ENCODE measurements at regions not wholly inside any gene's neighbourhood (a gene's known extent, or its start where the extent isn't known, plus 50 kb on each side); places are given as distances from the start of the nearest gene placed in this dataset.

GRCh38 chr5:131107128-131107527 is 57.9 kb downstream of the HINT1 start:
- 88% methylated on average over 5 of the region's 5 CpGs; no CpG with 5 or more reads in 1 of the 2 experiments for WGBS, 2 experiments (ENCODE audit: extremely low coverage in 1 of 2, insufficient coverage in 1 of 2, insufficient read length in 1 of 2, insufficient replicate concordance in 2 of 2, low coverage in 1 of 2, low lambda C conversion rate in 2 of 2, missing lambda C conversion rate in 1 of 2)
- POLR2A ChIA-PET (ENCODE audit: partially characterized antibody), result no interaction called here
- no peak overlapping the region for H3K23ac ChIP-seq (ENCODE audit: insufficient read length)
- H2BK20ac ChIP-seq (ENCODE audit: low read length), result no peak overlapping the region
- no peak for FAIRE-seq
- no peak overlapping the region for H2AFZ ChIP-seq (ENCODE audit: low read length)
- no peaks in the 10 kb centered on the region for H3K27me3 ChIP-seq (replicated peaks in 1 of 4; ENCODE audit: control insufficient read depth in 3 of 4, extremely low read depth in 1 of 4, insufficient read depth in 3 of 4, low read length in 3 of 4)
- no peak overlapping the region for H3K18ac ChIP-seq (ENCODE audit: extremely low read depth, low read length)
- H2BK120ac ChIP-seq (replicated peaks; ENCODE audit: low read depth, low read length), result no peak overlapping the region
- H4K8ac ChIP-seq (ENCODE audit: extremely low read depth, insufficient read depth, low read length), result no peak overlapping the region
- H3K79me2 ChIP-seq (ENCODE audit: control insufficient read depth in 1 of 2, insufficient read depth in 2 of 2, low read length in 2 of 2), result no peaks in the 10 kb centered on the region
- no peak overlapping the region for H2BK5ac ChIP-seq (ENCODE audit: low read depth, low read length)
- H2AK5ac ChIP-seq (ENCODE audit: low read depth, low read length), result no peak overlapping the region
- no peak overlapping the region for H3K56ac ChIP-seq (replicated peaks; ENCODE audit: insufficient read length, low read depth, low read length)
- H4K5ac ChIP-seq (ENCODE audit: insufficient read length, low read depth, low read length), result no peak overlapping the region
- H3K27ac ChIP-seq (ENCODE audit: low read depth, low read length), result no peak overlapping the region
- H3K9ac ChIP-seq (replicated peaks in 1 of 4; ENCODE audit: extremely low read depth in 1 of 4, low read depth in 3 of 4, low read length in 3 of 4), result no peak overlapping the region
- TF ChIP-seq CREB1 (IDR thresholded peaks at IDR 0.05) (no peak), NANOG (IDR thresholded peaks at IDR 0.05; ENCODE audit: insufficient read depth, low read depth, low read length, poor library complexity, severe bottlenecking) (no peak), FOSL1 (IDR thresholded peaks at IDR 0.05; ENCODE audit: insufficient read depth, low read depth, low read length) (no peak)
- H3K14ac ChIP-seq (ENCODE audit: insufficient read length), result no peak overlapping the region
- no peak overlapping the region for H3K4ac ChIP-seq (replicated peaks; ENCODE audit: insufficient read length, low read depth, low read length)
- H3K4me2 ChIP-seq (ENCODE audit: insufficient read depth in 1 of 2, low read depth in 2 of 2, low read length in 2 of 2), result no peak overlapping the region
- H4K20me1 ChIP-seq (replicated peaks in 1 of 2; ENCODE audit: control insufficient read depth in 1 of 2, insufficient read depth in 2 of 2, low read length in 2 of 2), result no peaks in the 10 kb centered on the region
- H3K23me2 ChIP-seq (ENCODE audit: low read depth, low read length), result no peaks in the 10 kb centered on the region
- no peaks in the 10 kb centered on the region for H3K4me1 ChIP-seq (replicated peaks in 1 of 4; ENCODE audit: control insufficient read depth in 3 of 4, insufficient read depth in 4 of 4, low read length in 3 of 4)
- no peaks in the 10 kb centered on the region for H3K9me3 ChIP-seq (ENCODE audit: insufficient read depth in 2 of 2, low read depth in 1 of 2, low read length in 1 of 2)
- no peak overlapping the region for H4K91ac ChIP-seq (replicated peaks; ENCODE audit: insufficient read length, low read length)
- no peak overlapping the region for H2BK15ac ChIP-seq (ENCODE audit: low read length)
- H3K36me3 ChIP-seq (ENCODE audit: control insufficient read depth in 2 of 4, insufficient read depth in 4 of 4, low read length in 3 of 4), result no peaks in the 10 kb centered on the region
- H2BK12ac ChIP-seq (ENCODE audit: low read depth, low read length), result no peak overlapping the region
- H3K4me3 ChIP-seq (ENCODE audit: extremely low read depth in 1 of 4, insufficient read depth in 2 of 4, low read depth in 3 of 4, low read length in 4 of 4), result no peak overlapping the region
- CTCF ChIA-PET (ENCODE audit: partially characterized antibody), result interaction anchor here (0.6 to 1.8 kb wide), 2 partner anchors 235 to 1166 kb away, joined by 3 to 4 read pairs; no protein-coding TSS in a partner anchor
- no peak for DNase-seq (ENCODE audit: low read depth in 1 of 2, low spot score in 2 of 2)
- H3K79me1 ChIP-seq (ENCODE audit: low read depth, low read length), result no peaks in the 10 kb centered on the region

All from H1 (cell line).